ENCODE measurements at regions not wholly inside any gene's neighbourhood (a gene's known extent, or its start where the extent isn't known, plus 50 kb on each side); places are given as distances from the start of the nearest gene placed in this dataset.
"Not testable (repeated sequence)": the region's sequence is repeated elsewhere in the genome, so short reads cannot be mapped to it uniquely, and the experiment has no call there.

GRCh38 chr2:22110244-22110651 is 986.5 kb downstream of the TDRD15 start:
- DNase-seq (ENCODE audit: extremely low spot score, insufficient read length, low read depth): no peak
- no peak for FAIRE-seq

- no peak for DNase-seq (ENCODE audit: extremely low spot score, insufficient read length, low read depth)
- no peak for FAIRE-seq
These were observed 1000.2 kb downstream of the TDRD15 start for GRCh38 chr2:22124003-22124402.

GRCh38 chr2:22126106-22126505 is 1002.3 kb downstream of the TDRD15 start:
- FAIRE-seq (no peak), DNase-seq (ENCODE audit: extremely low spot score, insufficient read length, low read depth) (no peak)

- DNase-seq (ENCODE audit: extremely low spot score, insufficient read length, low read depth) (no peak), FAIRE-seq (no peak)
These were observed 1003.2 kb downstream of the TDRD15 start for GRCh38 chr2:22126978-22127377.

GRCh38 chr2:22134421-22134820 is 1010.7 kb downstream of the TDRD15 start:
- no peak for DNase-seq (ENCODE audit: extremely low spot score, insufficient read length, low read depth)
- no peak for FAIRE-seq

GRCh38 chr2:22136446-22136845 is 1012.7 kb downstream of the TDRD15 start:
- DNase-seq (ENCODE audit: extremely low spot score, insufficient read length, low read depth) (no peak), FAIRE-seq (no peak)

- FAIRE-seq (no peak), DNase-seq (ENCODE audit: extremely low spot score, insufficient read length, low read depth) (no peak)
These were observed 1020.1 kb downstream of the TDRD15 start for GRCh38 chr2:22143840-22144239.

- no peak for FAIRE-seq
- DNase-seq (ENCODE audit: extremely low spot score, insufficient read length, low read depth): no peak
These were observed 1030.3 kb downstream of the TDRD15 start for GRCh38 chr2:22153931-22154613.

GRCh38 chr2:22156661-22157060 is 1032.9 kb downstream of the TDRD15 start:
- not testable (repeated sequence) for DNase-seq (ENCODE audit: extremely low spot score, insufficient read length, low read depth); FAIRE-seq

GRCh38 chr2:22167256-22167655 is 1043.5 kb downstream of the TDRD15 start:
- DNase-seq (ENCODE audit: extremely low spot score, insufficient read length, low read depth) (no peak), FAIRE-seq (no peak)

- no peak for DNase-seq (ENCODE audit: extremely low spot score, insufficient read length, low read depth)
- FAIRE-seq: no peak
These were observed 1051.2 kb downstream of the TDRD15 start for GRCh38 chr2:22175003-22175402.

- DNase-seq (ENCODE audit: extremely low spot score, insufficient read length, low read depth): no peak
- no peak for FAIRE-seq
These were observed 1061.5 kb downstream of the TDRD15 start for GRCh38 chr2:22185251-22185650.

- DNase-seq (ENCODE audit: extremely low spot score, insufficient read length, low read depth); FAIRE-seq: not testable (repeated sequence)
These were observed 1062.6 kb downstream of the TDRD15 start for GRCh38 chr2:22186261-22186828.

- DNase-seq (ENCODE audit: extremely low spot score, insufficient read length, low read depth): no peak
- FAIRE-seq: no peak
These were observed 1066.2 kb downstream of the TDRD15 start for GRCh38 chr2:22189893-22190480.

- FAIRE-seq (no peak), DNase-seq (ENCODE audit: extremely low spot score, insufficient read length, low read depth) (no peak)
These were observed 1070.5 kb downstream of the TDRD15 start for GRCh38 chr2:22194218-22194617.

GRCh38 chr2:22196806-22197205 is 1073.0 kb downstream of the TDRD15 start:
- no peak for DNase-seq (ENCODE audit: extremely low spot score, insufficient read length, low read depth)
- FAIRE-seq: no peak

- FAIRE-seq: no peak
These were observed 1074.9 kb downstream of the TDRD15 start for GRCh38 chr2:22198381-22199283.

GRCh38 chr2:22199994-22200393 is 1076.2 kb downstream of the TDRD15 start:
- DNase-seq (ENCODE audit: extremely low spot score, insufficient read length, low read depth): no peak
- no peak for FAIRE-seq

More at GRCh38 chr2:22198381-22199283, 1074.9 kb downstream of the TDRD15 start:
- no peak for DNase-seq (ENCODE audit: extremely low spot score, insufficient read length, low read depth)

- DNase-seq (ENCODE audit: extremely low spot score, insufficient read length, low read depth): no peak
- FAIRE-seq: no peak
These were observed 1085.8 kb downstream of the TDRD15 start for GRCh38 chr2:22209545-22209944.

- DNase-seq (ENCODE audit: extremely low spot score, insufficient read length, low read depth): no peak
- no peak for FAIRE-seq
These were observed 1089.5 kb downstream of the TDRD15 start for GRCh38 chr2:22213237-22213636.

Data from GM18507 (cell line).